Body of pancreas (tissue), 4 donors: ENCODE measurements at regions not wholly inside any gene's neighbourhood (a gene's known extent, or its start where the extent isn't known, plus 50 kb on each side); places are given as distances from the start of the nearest gene placed in this dataset.

ENCODE experiments used
- ATAC-seq: fragments of 150-250 bp; one replicate; pipeline ENCODE4 v1.9.1; 2016
- DNase-seq, 4 donors: peaks; one replicate each; pipeline ENCODE4 v3.0.0-alpha.2; 2019
- H3K27ac ChIP-seq, 4 donors: fragments of 200-600 bp; sonication (generic); 1 replicate in 3 of 4; 2 replicates in 1 of 4; pipeline versions ENCODE4 v1.5.1 to v1.6.1; 2016 to 2019; ENCODE audit warnings: mild to moderate bottlenecking in 1 of 4, mixed read lengths in 1 of 4, moderate library complexity in 1 of 4
- H3K27me3 ChIP-seq, 2 donors: fragments of 200-600 bp; sonication (generic); one replicate each; pipeline ENCODE4 v1.6.0; 2016; ENCODE audit warnings: mild to moderate bottlenecking in 1 of 2
- H3K36me3 ChIP-seq, 2 donors: fragments of 200-600 bp; sonication (generic); replicated peaks in 1 of 2; 2 replicates each; pipeline ENCODE4 v1.5.1; 2016; ENCODE audit warnings: low read depth in 2 of 2; ENCODE audit not compliant: insufficient read depth in 1 of 2
- H3K4me1 ChIP-seq: fragments of 200-600 bp; sonication (generic); one replicate; pipeline ENCODE4 v1.6.0; 2016
- H3K4me3 ChIP-seq, 2 donors: fragments of 200-600 bp; sonication (generic); 1 replicate in 1 of 2; 2 replicates in 1 of 2; pipeline ENCODE4 v1.5.1; 2016 to 2019
- H3K9me3 ChIP-seq, 3 donors: fragments of 200-600 bp; sonication (generic); 1 replicate in 2 of 3; 2 replicates in 1 of 3; pipeline ENCODE4 v1.5.1; 2016
- POLR2A ChIP-seq, 3 donors: fragments of 450-650 bp; IDR thresholded peaks; one replicate each; pipeline ENCODE4 v1.6.1; 2016; ENCODE audit warnings: antibody characterized with exemption in 3 of 3, mild to moderate bottlenecking in 2 of 3
- WGBS, 2 donors: methylation state at CpG; one replicate each; pipeline ENCODE4 v1.1.5; 2017; 5-methylcytosine and 5-hydroxymethylcytosine counted together
- intact Hi-C: fragments of 100-400 bp; cut with DNase I; formaldehyde crosslinking; loops from one replicate; pipeline ENCODE4 v1.15.1; 2023
- TF ChIP-seq, protein P1 (sequence below), 7 experiments: fragments of 450-650 bp in 4 of 7; fragments of 200-600 bp in 3 of 7; sonication (generic) in 3 of 7; IDR thresholded peaks; one replicate each; pipeline ENCODE4 v1.5.1; 2016 to 2019; ENCODE audit warnings: antibody characterized with exemption in 7 of 7

GRCh38 chr10:109433434-109433833 lies 489.9 kb downstream of the XPNPEP1 start:
- no peaks in the 10 kb centered on the region for H3K4me1 ChIP-seq
- no peak for ATAC-seq

GRCh38 chr10:109432281-109432680 lies 491.0 kb downstream of the XPNPEP1 start:
- no peak for TF ChIP-seq POLR2A (IDR thresholded peaks at IDR 0.05)
- TF ChIP-seq, protein P1, sequence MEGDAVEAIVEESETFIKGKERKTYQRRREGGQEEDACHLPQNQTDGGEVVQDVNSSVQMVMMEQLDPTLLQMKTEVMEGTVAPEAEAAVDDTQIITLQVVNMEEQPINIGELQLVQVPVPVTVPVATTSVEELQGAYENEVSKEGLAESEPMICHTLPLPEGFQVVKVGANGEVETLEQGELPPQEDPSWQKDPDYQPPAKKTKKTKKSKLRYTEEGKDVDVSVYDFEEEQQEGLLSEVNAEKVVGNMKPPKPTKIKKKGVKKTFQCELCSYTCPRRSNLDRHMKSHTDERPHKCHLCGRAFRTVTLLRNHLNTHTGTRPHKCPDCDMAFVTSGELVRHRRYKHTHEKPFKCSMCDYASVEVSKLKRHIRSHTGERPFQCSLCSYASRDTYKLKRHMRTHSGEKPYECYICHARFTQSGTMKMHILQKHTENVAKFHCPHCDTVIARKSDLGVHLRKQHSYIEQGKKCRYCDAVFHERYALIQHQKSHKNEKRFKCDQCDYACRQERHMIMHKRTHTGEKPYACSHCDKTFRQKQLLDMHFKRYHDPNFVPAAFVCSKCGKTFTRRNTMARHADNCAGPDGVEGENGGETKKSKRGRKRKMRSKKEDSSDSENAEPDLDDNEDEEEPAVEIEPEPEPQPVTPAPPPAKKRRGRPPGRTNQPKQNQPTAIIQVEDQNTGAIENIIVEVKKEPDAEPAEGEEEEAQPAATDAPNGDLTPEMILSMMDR (IDR thresholded peaks at IDR 0.05): no peak
- WGBS, 2 donors: 87 to 89% methylated on average over 2 of the region's 2 CpGs
- intact Hi-C loops: no loop called here
- Histone ChIP-seq H3K4me3 (no peak overlapping the region), H3K27me3 (no peaks in the 10 kb centered on the region), H3K4me1 (no peaks in the 10 kb centered on the region), H3K27ac (no peak overlapping the region), H3K9me3 (no peaks in the 10 kb centered on the region), H3K36me3 (no peaks in the 10 kb centered on the region)
- ATAC-seq (no peak), DNase-seq (no peak)

More at GRCh38 chr10:109433434-109433833, 489.9 kb downstream of the XPNPEP1 start:
- H3K9me3 ChIP-seq: no peaks in the 10 kb centered on the region
- no peaks in the 10 kb centered on the region for H3K27me3 ChIP-seq
- no peak overlapping the region for H3K4me3 ChIP-seq
- intact Hi-C loops: no loop called here
- DNase-seq: no peak
- H3K27ac ChIP-seq: no peak overlapping the region
- TF ChIP-seq, protein P1 (IDR thresholded peaks at IDR 0.05): no peak
- no peak for TF ChIP-seq POLR2A (IDR thresholded peaks at IDR 0.05)
- no peaks in the 10 kb centered on the region for H3K36me3 ChIP-seq

DNA sequence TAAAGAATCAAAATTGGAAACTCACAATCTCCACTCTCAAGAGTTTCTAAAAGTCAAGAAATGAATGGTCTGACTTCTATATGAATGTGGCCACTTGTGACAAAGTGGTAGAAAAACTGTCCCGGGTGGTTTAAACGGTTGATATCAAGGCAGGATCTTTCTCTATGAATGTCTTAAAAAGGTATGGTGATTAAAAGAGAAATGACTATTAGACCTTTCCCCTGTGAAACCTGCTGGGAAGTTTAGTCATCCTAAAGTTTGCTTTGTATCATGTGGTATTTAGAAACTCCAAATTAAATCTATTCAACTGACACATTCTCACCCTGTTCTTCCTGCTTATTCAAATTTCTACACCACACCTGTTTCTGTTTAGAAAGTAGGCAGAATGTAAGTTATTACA lies 492.5 kb downstream of the XPNPEP1 start:
- Histone ChIP-seq H3K4me1 (no peaks in the 10 kb centered on the region), H3K27ac (no peak overlapping the region)

GRCh38 chr10:109430043-109430760 lies 493.1 kb downstream of the XPNPEP1 start:
- no peak for TF ChIP-seq POLR2A (IDR thresholded peaks at IDR 0.05)
- TF ChIP-seq, protein P1 (IDR thresholded peaks at IDR 0.05): no peak
- Histone ChIP-seq H3K4me1 (no peaks in the 10 kb centered on the region), H3K9me3 (no peaks in the 10 kb centered on the region), H3K27me3 (no peaks in the 10 kb centered on the region), H3K4me3 (no peak overlapping the region), H3K36me3 (no peaks in the 10 kb centered on the region), H3K27ac (no peak overlapping the region)
- WGBS, 2 donors: 71% methylated on average over 6 of the region's 6 CpGs
- ATAC-seq (no peak), DNase-seq (no peak)
- intact Hi-C loops: no loop called here

More for the DNA sequence above, 492.5 kb downstream of the XPNPEP1 start:
- Histone ChIP-seq H3K9me3 (no peaks in the 10 kb centered on the region), H3K36me3 (no peaks in the 10 kb centered on the region), H3K27me3 (no peaks in the 10 kb centered on the region), H3K4me3 (no peak overlapping the region)
- ATAC-seq (no peak), DNase-seq (no peak)
- intact Hi-C loops: no loop called here
- 63 to 79% methylated on average over 2 of the region's 2 CpGs for WGBS, 2 donors
- TF ChIP-seq, protein P1 (IDR thresholded peaks at IDR 0.05): no peak
- TF ChIP-seq POLR2A (IDR thresholded peaks at IDR 0.05): no peak
